Left lobe of liver (tissue), 2 donors: ENCODE measurements at regions not wholly inside any gene's neighbourhood (a gene's known extent, or its start where the extent isn't known, plus 50 kb on each side); places are given as distances from the start of the nearest gene placed in this dataset.

Experiments
- ATAC-seq: fragments of 200-7000 bp; cut with Tn5 transposase; one replicate; pipeline ENCODE4 v1.9.1; 2020; ENCODE audit warnings: mild to moderate bottlenecking, moderate library complexity
- DNase-seq: peaks from one replicate; pipeline ENCODE4 v3.0.0-alpha.2; 2020; ENCODE audit warnings: low spot score
- donor health status: DM: no; HTN: no; CAD: no; lungs with moderate emphysema.
- donor health status: DM: no; HTN: yes; CAD: no.

DNA sequence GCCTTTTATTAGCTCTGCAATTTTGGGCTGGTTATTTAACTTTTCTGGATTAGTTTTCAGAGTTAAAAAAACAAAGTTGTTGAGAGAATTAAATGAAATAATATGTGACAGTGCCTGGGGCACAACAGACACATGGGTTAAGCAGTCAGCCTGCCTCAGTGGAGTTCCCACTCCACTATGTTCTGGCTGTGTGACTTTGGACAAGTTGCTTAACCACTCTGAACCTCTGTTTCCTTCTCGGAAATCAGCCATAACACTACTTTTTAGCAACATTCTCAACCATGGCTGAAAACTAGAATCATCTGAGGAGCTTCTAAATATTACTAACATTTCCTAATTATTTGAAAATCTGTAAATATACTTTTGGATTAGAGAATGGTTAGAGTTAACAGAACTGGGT is 56.5 kb upstream of the SLC6A11 start:
- ATAC-seq (no peak), DNase-seq (no peak)

DNA sequence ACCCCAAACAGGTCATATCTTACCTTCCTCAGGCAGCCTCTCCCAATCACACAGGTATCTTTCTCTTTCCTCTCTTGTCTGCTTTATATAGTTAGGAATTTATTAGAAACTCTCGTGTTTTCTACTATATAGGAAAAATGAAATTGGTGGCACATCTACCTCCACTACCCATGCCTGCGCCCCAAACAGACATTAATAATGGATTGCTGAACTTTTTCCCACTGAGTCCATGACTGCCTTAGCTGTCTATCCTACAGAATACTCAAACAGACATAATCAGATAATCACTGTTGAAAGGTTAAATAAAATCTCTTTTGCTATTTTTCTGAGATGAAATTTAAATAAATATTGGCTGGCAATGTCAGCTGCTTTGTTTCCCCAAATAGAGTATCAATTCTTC is 55.8 kb upstream of the SLC6A11 start:
- no peak for DNase-seq
- ATAC-seq = no peak

DNA sequence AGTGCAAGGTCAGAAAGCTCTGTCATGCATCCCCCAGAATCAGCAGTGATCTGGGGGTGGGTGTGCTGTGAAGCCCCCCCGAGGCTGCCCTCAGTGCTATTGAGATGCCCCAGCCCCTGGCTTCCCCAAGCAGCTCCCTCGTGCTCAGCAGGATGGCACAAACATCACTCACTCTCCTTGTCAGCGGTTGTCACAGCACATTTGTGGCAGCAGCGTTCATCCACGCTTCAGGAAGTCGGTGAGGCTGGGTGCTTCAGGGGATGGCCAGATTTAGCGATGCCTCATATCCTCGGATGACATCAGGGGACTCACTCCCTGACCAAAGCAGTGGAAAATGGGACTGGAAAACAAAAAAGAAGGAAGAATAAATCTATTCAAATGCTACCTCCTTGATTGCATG is 54.4 kb upstream of the SLC6A11 start:
- no peak for DNase-seq
- ATAC-seq = no peak

DNA sequence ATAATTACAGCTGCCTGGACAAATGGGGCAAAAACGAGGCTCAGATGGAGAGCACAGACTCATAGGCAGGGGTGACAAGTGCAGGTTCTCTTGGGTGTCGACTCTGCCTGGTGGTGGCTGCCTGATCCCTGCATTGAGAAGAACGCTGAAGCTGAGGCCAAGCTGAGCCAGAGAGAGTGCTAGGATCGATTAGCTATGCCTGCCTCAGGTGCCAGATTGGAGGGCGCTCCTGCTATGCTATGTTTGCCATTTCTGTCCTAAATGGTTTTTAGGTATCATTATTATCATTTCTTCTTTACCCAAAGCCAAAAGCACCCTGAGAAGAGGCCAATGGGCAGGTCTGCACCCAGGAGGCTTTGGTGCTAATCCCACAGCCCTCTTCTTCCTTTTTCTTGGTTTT is 53.9 kb upstream of the SLC6A11 start:
- ATAC-seq = no peak
- DNase-seq = no peak

DNA sequence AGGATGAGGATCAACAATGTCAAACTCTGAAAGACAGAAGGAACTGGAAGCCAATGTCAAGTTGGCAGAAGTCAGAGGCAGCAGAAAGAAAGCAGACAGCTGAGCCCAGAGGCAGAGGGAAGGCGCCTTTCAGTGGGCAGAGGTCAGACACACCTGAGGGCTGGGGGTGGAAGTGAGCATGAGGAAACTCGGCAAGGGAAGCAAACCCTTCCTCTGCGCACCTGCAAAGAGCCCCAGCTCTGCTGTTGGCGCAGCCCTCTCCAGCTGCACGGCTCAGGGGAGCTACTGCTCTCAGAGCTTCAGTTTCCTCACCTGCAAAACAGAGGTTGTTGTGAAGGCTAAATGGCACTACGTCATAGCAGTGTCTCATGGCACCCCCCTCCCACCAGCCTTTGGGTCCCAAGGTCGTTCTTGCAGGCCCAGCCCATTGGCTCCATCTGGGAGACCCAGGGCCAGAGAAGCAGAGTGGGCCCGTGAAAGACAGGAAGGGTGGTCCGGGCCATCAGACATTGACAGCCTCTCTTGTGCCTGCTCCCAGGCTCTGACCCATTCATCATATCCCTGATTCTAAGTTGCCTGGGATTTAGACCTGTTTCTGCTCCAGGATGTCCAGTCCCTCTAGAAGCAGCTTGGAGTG is 53.3 kb upstream of the SLC6A11 start:
- ATAC-seq = no peak
- no peak for DNase-seq

DNA sequence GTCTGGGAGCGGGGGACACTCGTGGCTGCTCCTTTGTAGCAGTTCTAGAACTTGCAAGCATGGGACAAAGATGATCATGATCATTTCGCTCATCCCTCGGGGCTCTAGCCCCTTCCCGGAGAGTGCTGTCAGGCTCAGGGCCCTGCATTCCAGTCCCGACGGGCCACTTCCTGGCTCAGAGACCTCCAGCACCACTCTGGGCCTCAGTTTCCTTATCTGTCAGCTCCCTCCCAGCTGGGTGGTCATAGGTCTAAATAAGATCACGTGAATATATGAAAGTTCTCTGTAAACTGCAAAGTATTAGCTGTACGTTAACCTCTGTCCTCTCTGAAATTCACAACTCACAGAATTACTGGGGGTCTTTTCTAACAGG is 52.8 kb upstream of the SLC6A11 start:
- ATAC-seq (no peak), DNase-seq (no peak)

DNA sequence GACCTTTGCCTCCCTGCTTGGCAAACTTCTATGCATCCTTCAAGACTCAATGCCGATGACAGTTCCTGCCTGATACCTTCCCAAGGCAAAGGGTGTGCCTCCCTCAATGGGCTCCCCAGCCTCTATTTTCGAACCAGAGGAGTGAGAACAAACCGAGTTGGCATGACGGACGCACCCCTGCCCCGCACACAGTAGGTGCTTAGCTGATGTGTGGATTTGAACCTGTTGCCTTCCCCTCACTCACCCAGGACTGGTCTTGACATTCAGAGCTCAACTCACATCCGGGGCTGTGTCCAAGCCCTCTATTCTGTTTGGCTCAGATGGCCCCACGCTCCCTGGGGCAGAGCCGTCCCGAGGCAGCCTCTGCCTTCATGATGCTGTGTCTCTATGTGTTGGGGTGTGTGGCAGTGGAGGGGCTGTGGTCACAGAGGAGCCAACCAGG is 52.2 kb upstream of the SLC6A11 start:
- DNase-seq (no peak), ATAC-seq (no peak)

DNA sequence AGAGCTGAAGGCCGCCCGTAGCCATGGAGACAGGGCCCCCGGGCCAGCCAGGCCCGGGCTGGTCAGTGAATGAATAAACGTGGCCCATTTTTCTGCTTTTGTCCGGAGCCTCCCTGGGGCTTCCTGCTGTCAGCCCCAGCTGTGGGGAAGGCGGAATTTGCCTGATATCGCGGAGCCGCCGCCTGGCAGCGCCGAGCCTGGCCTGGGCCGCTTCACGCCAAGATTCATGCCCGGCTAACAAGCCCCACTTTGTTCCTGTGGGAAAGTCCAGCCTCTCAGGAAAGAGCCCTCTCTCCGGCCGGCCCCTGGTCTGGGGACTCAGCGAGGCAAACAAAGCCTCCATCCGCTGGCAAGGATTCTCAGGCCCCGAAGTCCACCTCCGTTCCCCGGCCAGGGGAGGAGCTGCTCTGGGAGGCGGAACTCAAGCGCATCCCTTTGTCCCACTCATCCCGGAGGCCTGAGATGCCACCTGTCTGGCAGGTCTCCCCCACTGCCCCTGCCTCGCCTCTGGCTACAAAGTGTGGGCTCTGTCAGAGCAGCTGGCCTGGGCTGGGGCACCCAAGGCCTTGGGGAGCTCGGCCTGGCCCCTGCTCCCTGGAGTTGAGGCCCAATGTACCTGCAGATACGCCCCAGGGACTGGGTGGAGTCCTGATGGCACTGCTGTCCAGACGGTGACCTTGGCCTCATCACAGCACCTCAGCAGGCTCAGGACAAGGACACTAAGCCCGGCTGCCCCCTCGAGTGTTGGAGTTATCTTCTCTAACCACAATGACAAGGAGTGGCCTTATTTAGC is 51.6 kb upstream of the SLC6A11 start:
- DNase-seq (no peak), ATAC-seq (no peak)

DNA sequence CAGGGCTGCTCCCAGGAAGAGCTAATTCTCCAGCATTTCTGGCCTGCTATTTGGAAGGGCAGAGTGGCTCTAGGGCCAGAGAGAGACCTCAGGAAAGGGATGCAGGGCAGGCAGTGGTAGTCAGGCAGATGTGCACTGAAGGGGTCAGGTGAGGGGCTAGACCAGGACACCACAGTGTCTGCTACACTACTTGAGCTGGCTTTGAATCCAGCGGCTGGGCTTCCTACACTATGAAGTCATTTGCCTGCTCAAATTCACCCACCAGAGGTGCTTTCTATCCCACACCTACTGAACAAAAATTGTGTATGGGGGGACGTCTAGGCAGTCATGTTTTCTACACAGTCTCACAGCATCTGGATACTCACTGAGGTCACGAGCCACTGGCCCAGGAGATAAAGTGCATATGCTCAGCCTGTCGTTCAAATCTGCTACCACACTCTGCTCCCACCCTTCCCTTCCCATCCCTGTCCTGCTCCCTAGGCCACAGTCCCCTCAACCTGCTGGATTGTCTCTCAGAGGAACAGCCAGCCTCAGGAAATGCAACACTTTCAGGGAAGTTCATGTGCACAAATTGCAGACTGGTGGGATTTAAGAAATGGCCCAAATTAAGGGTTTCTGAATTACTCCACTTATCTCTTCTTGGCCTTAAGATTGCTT is 49.9 kb upstream of the SLC6A11 start:
- DNase-seq (no peak), ATAC-seq (no peak)
